ENCODE measurements at regions not wholly inside any gene's neighbourhood (a gene's known extent, or its start where the extent isn't known, plus 50 kb on each side); places are given as distances from the start of the nearest gene placed in this dataset.
"Not testable (repeated sequence)": the region's sequence is repeated elsewhere in the genome, so short reads cannot be mapped to it uniquely, and the experiment has no call there.

DNA sequence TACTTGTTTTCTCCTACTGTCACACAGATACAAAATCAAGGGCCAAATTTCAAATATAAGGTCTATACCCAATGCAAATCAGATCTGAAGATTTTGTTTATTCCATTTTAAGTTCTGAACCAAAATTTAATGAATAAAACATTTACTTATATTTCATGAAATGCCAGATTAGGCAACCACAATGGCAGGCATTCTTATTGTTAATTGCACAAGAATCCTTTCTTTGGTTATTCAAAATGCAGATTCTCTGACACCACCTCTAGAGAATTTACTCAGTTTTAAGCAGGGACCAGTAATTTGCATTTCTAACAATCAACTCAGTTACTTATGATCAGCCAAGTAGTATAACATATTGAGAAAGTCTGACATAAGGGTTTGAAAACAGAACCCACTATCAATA, 972.4 kb upstream of the ACO1 start:
- H4K20me1 ChIP-seq (ENCODE audit: insufficient read depth, low read length, poor library complexity, severe bottlenecking) = no peaks in the 10 kb centered on the region
- no peak for TF ChIP-seq EZH2phosphoT487 (IDR thresholded peaks at IDR 0.05; ENCODE audit: borderline replicate concordance)
- TF ChIP-seq CTCF (conservative IDR thresholded peaks at IDR 0.05; ENCODE audit: low read length) = no peak
- no peak overlapping the region for H3K9ac ChIP-seq (ENCODE audit: low read depth, low read length, poor library complexity, severe bottlenecking)
- no peaks in the 10 kb centered on the region for H3K4me1 ChIP-seq (ENCODE audit: insufficient read depth, low read length, poor library complexity, severe bottlenecking)
- H3K79me2 ChIP-seq (ENCODE audit: insufficient read depth, low read length) = no peaks in the 10 kb centered on the region
- no peaks in the 10 kb centered on the region for H3F3A ChIP-seq (ENCODE audit: low read depth)
- no peak overlapping the region for H3K4me2 ChIP-seq (ENCODE audit: low read depth, low read length, poor library complexity, severe bottlenecking)
- H3K27me3 ChIP-seq (ENCODE audit: insufficient read depth, low read length, poor library complexity, severe bottlenecking) = no peaks in the 10 kb centered on the region
- H3K9me2 ChIP-seq (replicated peaks; ENCODE audit: low read depth, low read length) = no peaks in the 10 kb centered on the region
- H3K36me3 ChIP-seq (ENCODE audit: insufficient read depth, low read length) = no peaks in the 10 kb centered on the region
- no peak overlapping the region for H2AFZ ChIP-seq (ENCODE audit: low read length)
- no peaks in the 10 kb centered on the region for H3K9me3 ChIP-seq (ENCODE audit: insufficient read depth, low read depth, low read length)
- no peak overlapping the region for H3K4me3 ChIP-seq (ENCODE audit: low read length, poor library complexity, severe bottlenecking)

- H3K27me3 ChIP-seq (ENCODE audit: insufficient read depth, low read length, poor library complexity, severe bottlenecking) = no peaks in the 10 kb centered on the region
- no peak overlapping the region for H3K9ac ChIP-seq (ENCODE audit: low read depth, low read length, poor library complexity, severe bottlenecking)
- no peaks in the 10 kb centered on the region for H3K9me2 ChIP-seq (replicated peaks; ENCODE audit: low read depth, low read length)
- H3F3A ChIP-seq (ENCODE audit: low read depth) = no peaks in the 10 kb centered on the region
- H3K4me3 ChIP-seq (ENCODE audit: low read length, poor library complexity, severe bottlenecking) = no peak overlapping the region
- H2AFZ ChIP-seq (ENCODE audit: low read length) = no peak overlapping the region
- no peaks in the 10 kb centered on the region for H4K20me1 ChIP-seq (ENCODE audit: insufficient read depth, low read length, poor library complexity, severe bottlenecking)
- no peaks in the 10 kb centered on the region for H3K36me3 ChIP-seq (ENCODE audit: insufficient read depth, low read length)
- no peak for TF ChIP-seq CTCF (conservative IDR thresholded peaks at IDR 0.05; ENCODE audit: low read length)
- no peak for TF ChIP-seq EZH2phosphoT487 (IDR thresholded peaks at IDR 0.05; ENCODE audit: borderline replicate concordance)
- H3K4me1 ChIP-seq (ENCODE audit: insufficient read depth, low read length, poor library complexity, severe bottlenecking) = no peaks in the 10 kb centered on the region
- no peaks in the 10 kb centered on the region for H3K79me2 ChIP-seq (ENCODE audit: insufficient read depth, low read length)
- no peak overlapping the region for H3K4me2 ChIP-seq (ENCODE audit: low read depth, low read length, poor library complexity, severe bottlenecking)
- no peaks in the 10 kb centered on the region for H3K9me3 ChIP-seq (ENCODE audit: insufficient read depth, low read depth, low read length)
Observed at GRCh38 chr9:31415164-31415563, 969.3 kb upstream of the ACO1 start.

DNA sequence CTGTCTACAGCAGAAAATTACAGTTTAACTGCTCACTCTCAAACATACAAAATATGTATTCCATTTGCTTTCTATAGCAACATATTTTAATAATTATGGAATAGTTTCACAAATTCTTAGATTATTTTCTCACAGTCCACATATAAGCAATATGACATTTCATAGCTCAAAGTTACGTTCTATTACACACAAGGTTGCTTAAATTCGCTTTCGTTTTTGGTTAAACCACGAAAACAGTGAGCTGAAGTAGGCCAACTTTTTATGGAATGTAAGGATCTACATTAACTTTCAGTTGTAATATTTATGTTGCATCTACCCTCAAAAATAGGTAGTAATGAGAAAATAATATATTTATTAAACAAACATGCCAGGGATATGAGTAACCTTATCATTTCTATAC, 966.0 kb upstream of the ACO1 start:
- H3K9ac ChIP-seq (ENCODE audit: low read depth, low read length, poor library complexity, severe bottlenecking) = no peak overlapping the region
- no peaks in the 10 kb centered on the region for H3K27me3 ChIP-seq (ENCODE audit: insufficient read depth, low read length, poor library complexity, severe bottlenecking)
- no peaks in the 10 kb centered on the region for H3K9me2 ChIP-seq (replicated peaks; ENCODE audit: low read depth, low read length)
- H4K20me1 ChIP-seq (ENCODE audit: insufficient read depth, low read length, poor library complexity, severe bottlenecking) = no peaks in the 10 kb centered on the region
- TF ChIP-seq EZH2phosphoT487 (IDR thresholded peaks at IDR 0.05; ENCODE audit: borderline replicate concordance) (no peak), CTCF (conservative IDR thresholded peaks at IDR 0.05; ENCODE audit: low read length) (no peak)
- no peak overlapping the region for H2AFZ ChIP-seq (ENCODE audit: low read length)
- H3K9me3 ChIP-seq (ENCODE audit: insufficient read depth, low read depth, low read length) = no peaks in the 10 kb centered on the region
- H3F3A ChIP-seq (ENCODE audit: low read depth) = no peaks in the 10 kb centered on the region
- no peaks in the 10 kb centered on the region for H3K4me1 ChIP-seq (ENCODE audit: insufficient read depth, low read length, poor library complexity, severe bottlenecking)
- H3K4me3 ChIP-seq (ENCODE audit: low read length, poor library complexity, severe bottlenecking) = no peak overlapping the region
- no peak overlapping the region for H3K4me2 ChIP-seq (ENCODE audit: low read depth, low read length, poor library complexity, severe bottlenecking)
- no peaks in the 10 kb centered on the region for H3K79me2 ChIP-seq (ENCODE audit: insufficient read depth, low read length)
- no peaks in the 10 kb centered on the region for H3K36me3 ChIP-seq (ENCODE audit: insufficient read depth, low read length)

GRCh38 chr9:31443630-31444457, 940.6 kb upstream of the ACO1 start:
- not testable (repeated sequence) for H2AFZ ChIP-seq (ENCODE audit: low read length); H3K4me3 ChIP-seq (ENCODE audit: low read length, poor library complexity, severe bottlenecking); H3K9me3 ChIP-seq (ENCODE audit: insufficient read depth, low read depth, low read length); H3K36me3 ChIP-seq (ENCODE audit: insufficient read depth, low read length); H3K4me1 ChIP-seq (ENCODE audit: insufficient read depth, low read length, poor library complexity, severe bottlenecking); H3K9ac ChIP-seq (ENCODE audit: low read depth, low read length, poor library complexity, severe bottlenecking); H3F3A ChIP-seq (ENCODE audit: low read depth); H3K27me3 ChIP-seq (ENCODE audit: insufficient read depth, low read length, poor library complexity, severe bottlenecking); H4K20me1 ChIP-seq (ENCODE audit: insufficient read depth, low read length, poor library complexity, severe bottlenecking); H3K9me2 ChIP-seq (replicated peaks; ENCODE audit: low read depth, low read length); H3K79me2 ChIP-seq (ENCODE audit: insufficient read depth, low read length); H3K4me2 ChIP-seq (ENCODE audit: low read depth, low read length, poor library complexity, severe bottlenecking)

Data from Loucy (cell line).